Breast epithelium (tissue), 4 donors: ENCODE measurements at regions not wholly inside any gene's neighbourhood (a gene's known extent, or its start where the extent isn't known, plus 50 kb on each side); places are given as distances from the start of the nearest gene placed in this dataset.

ENCODE experiments used
- DNase-seq, 2 donors: peaks; one replicate each; pipeline ENCODE4 v3.0.0-alpha.2; 2019; ENCODE audit warnings: low spot score in 2 of 2
- H3K27ac ChIP-seq, 2 donors: fragments of 200-600 bp; sonication (generic) in 1 of 2; one replicate each; pipeline ENCODE4 v1.5.1; 2016 to 2019; ENCODE audit warnings: mild to moderate bottlenecking in 1 of 2
- H3K27me3 ChIP-seq, 2 donors: fragments of 200-600 bp; sonication (generic) in 1 of 2; one replicate each; pipeline versions ENCODE4 v1.5.1 to v1.6.0; 2017 to 2019; ENCODE audit warnings: control low read depth in 1 of 2, mild to moderate bottlenecking in 1 of 2
- H3K36me3 ChIP-seq: fragments of 200-600 bp; one replicate; pipeline ENCODE4 v1.5.1; 2019
- H3K4me1 ChIP-seq, 2 donors: fragments of 200-600 bp; sonication (generic); one replicate each; pipeline ENCODE4 v1.5.1; 2016 to 2019; ENCODE audit warnings: control low read depth in 1 of 2
- H3K4me3 ChIP-seq, 3 donors: fragments of 200-600 bp; sonication (generic); 1 replicate in 2 of 3; 2 replicates in 1 of 3; pipeline ENCODE4 v1.5.1; 2016 to 2019; ENCODE audit warnings: mild to moderate bottlenecking in 3 of 3, moderate library complexity in 2 of 3
- H3K9me3 ChIP-seq, 2 donors: fragments of 200-600 bp; sonication (generic) in 1 of 2; one replicate each; pipeline ENCODE4 v1.5.1; 2016 to 2019; ENCODE audit warnings: control low read depth in 1 of 2
- CTCF ChIP-seq, 3 donors: fragments of 450-650 bp; IDR thresholded peaks; one replicate each; pipeline ENCODE4 v1.5.1; 2016 to 2017; ENCODE audit warnings: antibody characterized with exemption in 3 of 3, mild to moderate bottlenecking in 3 of 3, moderate library complexity in 3 of 3
- POLR2A ChIP-seq: fragments of 450-650 bp; IDR thresholded peaks from one replicate; pipeline ENCODE4 v1.6.1; 2016; ENCODE audit warnings: antibody characterized with exemption, mild to moderate bottlenecking, moderate library complexity
- POLR2AphosphoS5 ChIP-seq, 3 donors: sonication (generic); formaldehyde crosslinking; IDR thresholded peaks; one replicate each; pipeline ENCODE4 v1.6.1; 2017; ENCODE audit warnings: antibody characterized with exemption in 3 of 3
- intact Hi-C: fragments of 100-400 bp; cut with DNase I; formaldehyde crosslinking; loops from one replicate; pipeline ENCODE4 v1.15.1; 2023; ENCODE audit warnings: low total_unique reads

- intact Hi-C loops, result no loop called here
- no peaks in the 10 kb centered on the region for H3K4me1 ChIP-seq
- no peaks in the 10 kb centered on the region for H3K36me3 ChIP-seq
- no peak overlapping the region for H3K4me3 ChIP-seq
- DNase-seq, result no peak
- TF ChIP-seq POLR2AphosphoS5 (IDR thresholded peaks at IDR 0.05) (no peak), CTCF (IDR thresholded peaks at IDR 0.05) (no peak), POLR2A (no peak)
- no peak overlapping the region for H3K27ac ChIP-seq
- H3K27me3 ChIP-seq, result no peaks in the 10 kb centered on the region
- H3K9me3 ChIP-seq, result peaks cover 0 to under 1% of the 10 kb centered on the region in 2 donors
Observed at GRCh38 chr2:76450024-76450475, 739.3 kb upstream of the GCFC2 start.

DNA sequence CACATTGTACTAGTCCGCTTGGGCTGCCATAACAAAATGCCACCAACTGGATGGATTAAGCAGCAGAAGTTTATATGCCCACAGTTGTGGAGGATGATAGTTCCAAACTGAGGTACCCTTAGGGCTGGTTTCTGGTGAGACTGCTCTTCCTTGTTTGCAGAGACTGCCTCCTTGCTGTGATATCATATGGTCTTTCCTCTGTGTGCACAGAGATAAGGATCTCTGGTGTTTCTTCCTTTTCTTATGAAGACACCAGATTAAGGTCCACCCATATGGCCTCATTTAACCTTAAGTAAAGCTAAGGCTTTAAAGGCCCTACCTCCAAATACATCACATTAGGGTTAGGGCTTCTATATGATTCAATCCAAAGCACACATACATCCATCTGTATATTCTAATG, 738.2 kb upstream of the GCFC2 start:
- H3K27ac ChIP-seq, result no peak overlapping the region
- intact Hi-C loops, result no loop called here
- no peaks in the 10 kb centered on the region for H3K36me3 ChIP-seq
- H3K4me3 ChIP-seq, result no peak overlapping the region
- no peak for TF ChIP-seq POLR2AphosphoS5 (IDR thresholded peaks at IDR 0.05)
- DNase-seq, result no peak
- no peaks in the 10 kb centered on the region for H3K4me1 ChIP-seq
- peaks cover 0 to 4% of the 10 kb centered on the region in 2 donors for H3K9me3 ChIP-seq
- H3K27me3 ChIP-seq, result no peaks in the 10 kb centered on the region

GRCh38 chr2:76447294-76447693, 736.6 kb upstream of the GCFC2 start:
- H3K4me1 ChIP-seq, result no peaks in the 10 kb centered on the region
- no peaks in the 10 kb centered on the region for H3K27me3 ChIP-seq
- DNase-seq, result no peak
- intact Hi-C loops, result no loop called here
- TF ChIP-seq POLR2A (no peak), POLR2AphosphoS5 (IDR thresholded peaks at IDR 0.05) (no peak), CTCF (IDR thresholded peaks at IDR 0.05) (no peak)
- no peak overlapping the region for H3K4me3 ChIP-seq
- peaks cover 0 to 4% of the 10 kb centered on the region in 2 donors for H3K9me3 ChIP-seq
- H3K27ac ChIP-seq, result no peak overlapping the region
- H3K36me3 ChIP-seq, result no peaks in the 10 kb centered on the region

GRCh38 chr2:76446872-76447271, 736.2 kb upstream of the GCFC2 start:
- no peak overlapping the region for H3K4me3 ChIP-seq

GRCh38 chr2:76445880-76446279, 735.2 kb upstream of the GCFC2 start:
- Histone ChIP-seq H3K27me3 (no peaks in the 10 kb centered on the region), H3K36me3 (no peaks in the 10 kb centered on the region), H3K27ac (no peak overlapping the region), H3K4me3 (no peak overlapping the region), H3K9me3 (peaks cover 0 to 4% of the 10 kb centered on the region in 2 donors), H3K4me1 (no peaks in the 10 kb centered on the region)
- DNase-seq, result no peak
- intact Hi-C loops, result no loop called here
- TF ChIP-seq CTCF (IDR thresholded peaks at IDR 0.05) (no peak), POLR2AphosphoS5 (IDR thresholded peaks at IDR 0.05) (no peak), POLR2A (no peak)

More at GRCh38 chr2:76446872-76447271, 736.2 kb upstream of the GCFC2 start:
- intact Hi-C loops, result no loop called here
- Histone ChIP-seq H3K27ac (no peak overlapping the region), H3K9me3 (peaks cover 0 to 4% of the 10 kb centered on the region in 2 donors), H3K27me3 (no peaks in the 10 kb centered on the region), H3K4me1 (no peaks in the 10 kb centered on the region), H3K36me3 (no peaks in the 10 kb centered on the region)
- TF ChIP-seq POLR2A, result no peak
- no peak for TF ChIP-seq POLR2AphosphoS5 (IDR thresholded peaks at IDR 0.05)
- TF ChIP-seq CTCF (IDR thresholded peaks at IDR 0.05), result no peak
- no peak for DNase-seq

GRCh38 chr2:76444732-76445131, 734.0 kb upstream of the GCFC2 start:
- no peak overlapping the region for H3K4me3 ChIP-seq
- no peak for TF ChIP-seq POLR2AphosphoS5 (IDR thresholded peaks at IDR 0.05)
- TF ChIP-seq CTCF (IDR thresholded peaks at IDR 0.05), result no peak
- TF ChIP-seq POLR2A, result no peak
- H3K9me3 ChIP-seq, result peaks cover 0 to 4% of the 10 kb centered on the region in 2 donors
- DNase-seq, result no peak
- no peaks in the 10 kb centered on the region for H3K27me3 ChIP-seq
- intact Hi-C loops, result no loop called here
- H3K27ac ChIP-seq, result no peak overlapping the region
- no peaks in the 10 kb centered on the region for H3K36me3 ChIP-seq
- H3K4me1 ChIP-seq, result no peaks in the 10 kb centered on the region
